Upper lobe of left lung (tissue), 6 donors: ENCODE measurements at regions not wholly inside any gene's neighbourhood (a gene's known extent, or its start where the extent isn't known, plus 50 kb on each side); places are given as distances from the start of the nearest gene placed in this dataset.
A peak's percentile ranks its signal among the peaks of the same experiment; 100 is the strongest.

Source experiments
- ATAC-seq, 2 donors: fragments of 200-7000 bp; cut with Tn5 transposase; one replicate each; pipeline ENCODE4 v1.9.1; 2022; ENCODE audit warnings: mild to moderate bottlenecking in 2 of 2, moderate library complexity in 2 of 2; ENCODE audit not compliant: low FRiP score in 2 of 2
- DNase-seq, 2 donors: peaks; one replicate each; pipeline ENCODE4 v3.0.0-alpha.2; 2019 to 2020
- H3K27ac ChIP-seq, 4 donors: fragments of 200-600 bp; sonication (generic); one replicate each; pipeline ENCODE4 v1.5.1; 2016 to 2019
- H3K27me3 ChIP-seq, 4 donors: fragments of 200-600 bp; sonication (generic); one replicate each; pipeline ENCODE4 v1.5.1; 2017 to 2019
- H3K36me3 ChIP-seq, 4 donors: fragments of 200-600 bp; sonication (generic); one replicate each; pipeline ENCODE4 v1.5.1; 2016 to 2019
- H3K4me1 ChIP-seq, 4 donors: fragments of 200-600 bp; sonication (generic); one replicate each; pipeline ENCODE4 v1.5.1; 2018 to 2019
- H3K4me3 ChIP-seq, 4 donors: fragments of 200-600 bp; sonication (generic); one replicate each; pipeline ENCODE4 v1.5.1; 2017 to 2019; ENCODE audit warnings: mild to moderate bottlenecking in 2 of 4, moderate library complexity in 1 of 4
- H3K9me3 ChIP-seq, 4 donors: fragments of 200-600 bp; sonication (generic); one replicate each; pipeline ENCODE4 v1.5.1; 2018 to 2019
- EP300 ChIP-seq, 4 donors: sonication (generic); formaldehyde crosslinking; IDR thresholded peaks; one replicate each; pipeline ENCODE4 v1.5.1; 2017; ENCODE audit warnings: antibody characterized with exemption in 4 of 4, control low read depth in 2 of 4
- POLR2A ChIP-seq, 4 donors: fragments of 450-650 bp; IDR thresholded peaks; one replicate each; pipeline ENCODE4 v1.5.1; 2016 to 2017; ENCODE audit warnings: antibody characterized with exemption in 4 of 4, mild to moderate bottlenecking in 2 of 4
- POLR2AphosphoS5 ChIP-seq, 2 donors: sonication (generic); formaldehyde crosslinking; IDR thresholded peaks; one replicate each; pipeline ENCODE4 v1.5.1; 2017; ENCODE audit warnings: antibody characterized with exemption in 2 of 2
- WGBS, 2 donors: methylation state at CpG; one replicate each; pipeline ENCODE4 v1.1.5; 2017 to 2018; 5-methylcytosine and 5-hydroxymethylcytosine counted together
- TF ChIP-seq, protein P1 (sequence below), 6 experiments: fragments of 450-650 bp in 4 of 6; fragments of 200-600 bp in 2 of 6; sonication (generic) in 2 of 6; IDR thresholded peaks; one replicate each; pipeline ENCODE4 v1.5.1; 2016 to 2019; ENCODE audit warnings: antibody characterized with exemption in 6 of 6
- donor health status: DM: no; HTN: no; CAD: no; lungs with moderate emphysema.
- donor health status: DM: no; HTN: yes; CAD: no; lungs with severe emphysema.

DNA sequence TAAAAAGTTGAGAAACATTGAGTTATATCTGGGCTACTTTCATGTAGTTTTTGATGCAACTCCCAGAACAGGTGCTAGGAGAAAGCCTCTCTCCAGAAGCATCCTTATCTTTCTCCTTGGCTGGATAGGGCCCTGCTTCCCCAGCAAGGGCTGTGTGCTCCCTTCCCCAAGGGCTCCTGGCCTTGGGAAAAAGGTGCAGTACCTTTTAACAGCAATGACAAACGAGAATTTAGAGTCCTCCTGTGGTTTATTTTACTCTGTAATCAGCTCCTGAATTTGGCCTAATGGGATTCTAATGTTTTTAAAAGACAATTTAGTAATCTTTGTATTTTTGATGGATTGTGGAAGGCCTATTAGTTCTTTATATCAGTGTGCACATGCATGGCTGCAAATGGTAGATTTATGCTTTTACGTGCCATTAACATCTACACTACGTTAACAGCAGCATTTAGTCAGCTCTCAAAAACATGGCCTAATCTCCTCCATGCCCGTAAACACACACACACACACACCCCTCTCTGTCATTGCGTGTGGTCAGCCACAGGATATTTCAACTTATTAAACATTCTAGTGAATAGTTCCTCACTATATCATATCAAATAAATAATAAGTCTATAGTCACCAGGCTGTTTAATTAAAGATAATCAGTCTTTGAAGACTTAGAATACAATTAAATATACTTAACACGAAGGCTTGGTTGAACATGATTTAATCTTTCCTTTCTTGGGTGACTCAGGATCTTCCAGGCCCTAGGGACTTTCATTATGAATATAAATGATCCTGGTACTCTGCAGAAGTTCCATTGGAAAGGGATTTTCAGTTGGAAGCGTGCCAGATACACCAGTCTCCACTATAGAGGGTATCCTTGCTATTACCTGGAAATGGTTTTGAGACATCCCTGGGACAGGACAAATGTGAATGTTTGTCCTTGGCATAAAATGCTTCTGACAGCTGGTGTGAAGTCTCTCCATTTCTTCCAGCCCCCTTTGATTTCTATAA, 181.4 kb upstream of the PWP1 start:
- no peaks in the 10 kb centered on the region for H3K9me3 ChIP-seq
- H3K27me3 ChIP-seq, result no peaks in the 10 kb centered on the region
- no peak overlapping the region for H3K27ac ChIP-seq
- H3K4me3 ChIP-seq, result no peak overlapping the region
- DNase-seq (no peak), ATAC-seq (no peak)
- 72 to 80% methylated on average over 7 of the region's 7 CpGs for WGBS, 2 donors
- TF ChIP-seq EP300 (IDR thresholded peaks at IDR 0.05), result no peak
- no peak for TF ChIP-seq POLR2A (IDR thresholded peaks at IDR 0.05)
- TF ChIP-seq POLR2AphosphoS5 (IDR thresholded peaks at IDR 0.05), result no peak
- TF ChIP-seq, protein P1, sequence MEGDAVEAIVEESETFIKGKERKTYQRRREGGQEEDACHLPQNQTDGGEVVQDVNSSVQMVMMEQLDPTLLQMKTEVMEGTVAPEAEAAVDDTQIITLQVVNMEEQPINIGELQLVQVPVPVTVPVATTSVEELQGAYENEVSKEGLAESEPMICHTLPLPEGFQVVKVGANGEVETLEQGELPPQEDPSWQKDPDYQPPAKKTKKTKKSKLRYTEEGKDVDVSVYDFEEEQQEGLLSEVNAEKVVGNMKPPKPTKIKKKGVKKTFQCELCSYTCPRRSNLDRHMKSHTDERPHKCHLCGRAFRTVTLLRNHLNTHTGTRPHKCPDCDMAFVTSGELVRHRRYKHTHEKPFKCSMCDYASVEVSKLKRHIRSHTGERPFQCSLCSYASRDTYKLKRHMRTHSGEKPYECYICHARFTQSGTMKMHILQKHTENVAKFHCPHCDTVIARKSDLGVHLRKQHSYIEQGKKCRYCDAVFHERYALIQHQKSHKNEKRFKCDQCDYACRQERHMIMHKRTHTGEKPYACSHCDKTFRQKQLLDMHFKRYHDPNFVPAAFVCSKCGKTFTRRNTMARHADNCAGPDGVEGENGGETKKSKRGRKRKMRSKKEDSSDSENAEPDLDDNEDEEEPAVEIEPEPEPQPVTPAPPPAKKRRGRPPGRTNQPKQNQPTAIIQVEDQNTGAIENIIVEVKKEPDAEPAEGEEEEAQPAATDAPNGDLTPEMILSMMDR (IDR thresholded peaks at IDR 0.05), result no peak
- H3K36me3 ChIP-seq, result no peaks in the 10 kb centered on the region
- H3K4me1 ChIP-seq, result no peaks in the 10 kb centered on the region

DNA sequence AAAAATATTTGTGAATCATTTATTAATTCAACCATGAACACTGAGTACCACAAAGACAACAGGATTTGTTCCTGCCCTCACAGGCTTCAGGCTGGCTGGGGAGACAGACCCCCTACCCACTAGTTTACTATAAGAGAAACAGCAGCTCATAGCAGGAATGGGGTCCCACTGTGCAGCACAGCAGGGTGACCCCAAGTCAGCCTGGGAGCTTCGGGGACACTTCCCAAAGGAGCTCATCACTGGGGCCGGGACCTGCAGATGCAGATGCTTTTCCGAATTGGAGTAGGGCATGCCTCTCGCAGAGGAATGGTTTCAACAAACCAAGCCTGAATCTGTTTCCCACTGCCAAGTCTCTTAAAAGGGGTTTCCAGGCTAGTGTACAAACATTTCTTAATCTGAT, 176.2 kb upstream of the PWP1 start:
- TF ChIP-seq POLR2AphosphoS5 (IDR thresholded peaks at IDR 0.05) (no peak), EP300 (IDR thresholded peaks at IDR 0.05) (no peak), POLR2A (IDR thresholded peaks at IDR 0.05) (no peak)
- TF ChIP-seq, protein P1 (IDR thresholded peaks at IDR 0.05), result no peak
- no peaks in the 10 kb centered on the region for H3K4me1 ChIP-seq
- H3K9me3 ChIP-seq, result no peaks in the 10 kb centered on the region
- ATAC-seq (no peak), DNase-seq (no peak)
- H3K4me3 ChIP-seq, result no peak overlapping the region
- WGBS, 2 donors, result 60 to 82% methylated on average over 4 of the region's 4 CpGs
- H3K27ac ChIP-seq, result no peak overlapping the region
- H3K36me3 ChIP-seq, result no peaks in the 10 kb centered on the region
- no peaks in the 10 kb centered on the region for H3K27me3 ChIP-seq

DNA sequence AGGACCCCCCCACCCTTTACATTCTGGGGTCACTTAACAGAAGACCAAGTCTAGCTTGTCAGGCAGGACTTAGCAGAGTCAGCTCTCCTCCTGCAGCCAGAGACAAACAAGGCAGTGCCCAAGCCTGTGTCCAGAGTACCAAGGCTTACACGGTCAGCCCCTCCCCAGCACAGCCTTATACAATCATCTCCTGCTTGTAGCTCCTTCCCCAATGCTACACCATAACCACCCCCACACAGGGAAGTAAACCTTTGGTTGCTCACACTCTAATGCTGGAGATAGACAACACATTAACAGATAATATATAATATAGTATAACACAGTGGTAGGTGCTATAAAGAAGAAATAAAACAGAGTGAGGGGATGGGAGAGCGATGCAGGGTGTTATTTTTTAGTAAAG, 175.4 kb upstream of the PWP1 start:
- H3K36me3 ChIP-seq, result no peaks in the 10 kb centered on the region
- H3K27me3 ChIP-seq, result no peaks in the 10 kb centered on the region
- H3K9me3 ChIP-seq, result no peaks in the 10 kb centered on the region
- no peak overlapping the region for H3K4me3 ChIP-seq
- TF ChIP-seq POLR2A (IDR thresholded peaks at IDR 0.05), result no peak
- H3K4me1 ChIP-seq, result no peaks in the 10 kb centered on the region
- ATAC-seq (no peak), DNase-seq (no peak)
- no peak overlapping the region for H3K27ac ChIP-seq
- 71 to 74% methylated on average over 2 of the region's 2 CpGs for WGBS, 2 donors

DNA sequence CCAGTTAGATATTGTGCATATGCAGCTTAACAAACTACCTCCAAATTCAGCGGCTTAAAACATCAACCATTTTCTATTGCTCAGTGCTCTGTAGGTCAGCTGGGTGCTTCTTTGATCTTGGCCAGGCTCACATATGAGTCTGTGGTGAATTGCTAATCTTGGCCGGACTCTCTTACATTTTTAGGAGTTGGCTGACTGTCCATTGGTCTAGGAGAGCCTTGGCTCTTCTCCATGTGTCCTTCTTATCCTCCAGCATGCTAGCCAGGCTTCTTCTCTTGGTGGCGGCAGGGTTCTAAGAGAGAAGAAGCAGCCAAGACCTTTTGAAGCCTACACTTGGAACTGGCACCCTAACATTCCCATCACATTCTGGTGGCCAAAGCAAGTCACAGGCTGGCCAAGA, 174.3 kb upstream of the PWP1 start:
- no peaks in the 10 kb centered on the region for H3K36me3 ChIP-seq
- no peak overlapping the region for H3K4me3 ChIP-seq
- H3K4me1 ChIP-seq, result no peaks in the 10 kb centered on the region
- TF ChIP-seq EP300 (IDR thresholded peaks at IDR 0.05) (no peak), POLR2AphosphoS5 (IDR thresholded peaks at IDR 0.05) (no peak), POLR2A (IDR thresholded peaks at IDR 0.05) (no peak)
- TF ChIP-seq, protein P1 (IDR thresholded peaks at IDR 0.05), result no peak
- WGBS, 2 donors, result 63 to 64% methylated on average over 3 of the region's 3 CpGs
- ATAC-seq, result peak in 1 of 2 donors; percentile 45
- H3K27ac ChIP-seq, result no peak overlapping the region
- no peak for DNase-seq
- no peaks in the 10 kb centered on the region for H3K9me3 ChIP-seq
- H3K27me3 ChIP-seq, result no peaks in the 10 kb centered on the region

DNA sequence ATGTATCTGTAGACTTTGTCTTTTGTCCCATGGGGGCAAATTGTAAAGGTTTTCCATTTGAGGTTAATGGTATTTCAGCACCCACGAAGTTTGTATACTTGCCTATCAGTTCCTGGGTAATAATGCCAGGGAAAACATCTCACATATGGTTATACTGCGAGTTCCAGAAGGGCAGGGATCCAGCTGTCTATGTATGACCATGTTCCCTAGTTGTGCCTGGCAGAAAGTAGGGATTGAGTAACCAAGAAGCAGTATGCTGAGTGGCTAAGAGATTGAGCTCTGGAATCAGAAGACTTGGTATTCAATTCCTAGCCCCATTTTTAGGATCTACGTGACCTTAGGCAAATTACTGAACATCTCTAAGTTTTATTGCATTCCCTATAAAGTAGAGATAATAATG, 173.2 kb upstream of the PWP1 start:
- DNase-seq (no peak), ATAC-seq (no peak)
- no peak overlapping the region for H3K4me3 ChIP-seq
- H3K36me3 ChIP-seq, result no peaks in the 10 kb centered on the region
- no peak overlapping the region for H3K27ac ChIP-seq
- 39 to 82% methylated on average over 3 of the region's 3 CpGs for WGBS, 2 donors
- no peaks in the 10 kb centered on the region for H3K4me1 ChIP-seq
- no peaks in the 10 kb centered on the region for H3K9me3 ChIP-seq
- TF ChIP-seq, protein P1 (IDR thresholded peaks at IDR 0.05), result no peak
- no peak for TF ChIP-seq EP300 (IDR thresholded peaks at IDR 0.05)
- TF ChIP-seq POLR2AphosphoS5 (IDR thresholded peaks at IDR 0.05), result no peak
- TF ChIP-seq POLR2A (IDR thresholded peaks at IDR 0.05), result no peak
- H3K27me3 ChIP-seq, result no peaks in the 10 kb centered on the region
